Hematopoietic multipotent progenitor cell treated with erythropoietin and hydrocortisone succinate and interleukin-3 and kit ligand, for 4 days (in vitro differentiated cells): ENCODE measurements at regions not wholly inside any gene's neighbourhood (a gene's known extent, or its start where the extent isn't known, plus 50 kb on each side); places are given as distances from the start of the nearest gene placed in this dataset.

Experiments
- DNase-seq: peaks from one replicate; pipeline ENCODE4 v3.0.0-alpha.2; 2015

DNA sequence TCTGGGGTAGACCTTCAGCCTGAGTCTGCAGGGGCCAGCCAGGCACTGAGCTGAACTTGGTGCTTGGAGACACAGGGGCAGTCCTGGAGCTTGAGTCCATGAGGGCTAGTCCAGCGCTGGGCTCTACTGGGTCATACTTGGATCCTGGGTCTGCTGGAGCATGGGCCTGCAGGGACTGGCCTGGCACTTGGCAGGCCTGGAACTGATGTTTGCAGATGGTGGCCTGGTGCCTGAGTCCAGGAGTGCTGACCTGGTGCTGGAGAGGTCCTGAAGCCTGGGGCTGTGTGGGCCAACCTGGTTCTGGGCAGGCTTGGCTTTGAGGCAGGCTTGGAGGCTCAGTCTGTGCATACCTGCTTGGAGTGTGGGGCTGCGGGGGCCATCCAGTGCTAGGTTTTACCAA is 143.4 kb upstream of the DSCAM start:
- no peak for DNase-seq

- no peak for DNase-seq
These were observed 150.9 kb upstream of the DSCAM start for GRCh38 chr21:40997831-40998230.

DNA sequence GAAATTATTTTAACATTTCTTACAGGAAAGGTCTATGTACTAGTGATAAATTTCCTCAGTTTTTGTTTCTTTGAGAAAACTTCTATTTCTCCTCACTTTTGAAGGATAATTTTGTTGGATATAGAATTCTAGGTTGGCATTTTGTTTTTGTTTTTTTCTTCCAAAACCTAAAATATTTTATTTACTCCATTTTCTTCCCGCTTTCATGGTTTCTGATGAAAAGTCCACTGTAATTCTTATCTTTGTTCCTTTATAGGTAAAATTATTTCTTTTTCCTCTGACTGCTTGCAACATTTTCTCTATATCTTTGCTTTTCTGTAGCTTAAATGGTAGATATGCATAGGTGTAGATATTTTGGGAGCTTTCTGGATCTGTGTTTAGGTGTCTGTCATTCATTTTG is 153.9 kb upstream of the DSCAM start:
- no peak for DNase-seq

GRCh38 chr21:41006636-41007035 is 159.7 kb upstream of the DSCAM start:
- no peak for DNase-seq

DNA sequence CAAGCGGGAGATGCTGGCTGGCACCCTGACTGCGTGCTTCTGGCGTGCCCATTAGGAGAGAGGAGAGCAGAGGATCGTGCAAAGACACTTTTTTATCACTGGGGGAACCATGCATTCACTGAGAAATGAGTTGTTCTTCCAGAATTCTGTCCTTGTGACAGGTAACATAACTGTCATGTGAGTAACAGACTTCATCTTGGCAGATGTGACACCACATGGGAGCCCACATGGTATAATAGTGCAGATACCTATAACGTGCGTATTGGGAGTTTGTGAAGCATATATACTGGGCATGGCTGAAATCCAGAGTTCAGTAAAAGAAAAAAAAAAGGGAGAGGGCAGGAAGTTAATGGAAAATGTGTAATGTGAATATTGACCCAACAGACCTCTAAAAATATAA is 159.6 kb upstream of the BACE2 start:
- no peak for DNase-seq

DNA sequence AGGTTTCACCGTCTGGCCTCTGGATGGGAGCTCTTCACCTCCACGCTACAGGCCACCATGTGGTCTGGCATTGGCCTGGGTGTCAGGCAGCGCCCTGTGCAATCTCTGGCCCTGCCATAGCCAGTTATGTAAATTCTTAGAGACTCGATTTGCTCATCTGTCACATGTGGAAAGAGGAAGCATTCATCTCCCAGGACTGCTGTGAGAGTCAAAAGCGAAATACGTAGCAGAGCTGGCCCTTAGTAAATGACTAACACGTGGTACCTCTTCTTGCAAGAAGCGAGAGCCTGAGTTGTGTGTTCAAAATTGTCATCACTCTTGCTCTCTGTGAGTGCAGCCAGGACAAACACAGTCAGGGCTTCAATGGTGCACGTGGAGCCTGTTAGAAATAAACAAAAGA is 159.0 kb upstream of the BACE2 start:
- DNase-seq: no peak

DNA sequence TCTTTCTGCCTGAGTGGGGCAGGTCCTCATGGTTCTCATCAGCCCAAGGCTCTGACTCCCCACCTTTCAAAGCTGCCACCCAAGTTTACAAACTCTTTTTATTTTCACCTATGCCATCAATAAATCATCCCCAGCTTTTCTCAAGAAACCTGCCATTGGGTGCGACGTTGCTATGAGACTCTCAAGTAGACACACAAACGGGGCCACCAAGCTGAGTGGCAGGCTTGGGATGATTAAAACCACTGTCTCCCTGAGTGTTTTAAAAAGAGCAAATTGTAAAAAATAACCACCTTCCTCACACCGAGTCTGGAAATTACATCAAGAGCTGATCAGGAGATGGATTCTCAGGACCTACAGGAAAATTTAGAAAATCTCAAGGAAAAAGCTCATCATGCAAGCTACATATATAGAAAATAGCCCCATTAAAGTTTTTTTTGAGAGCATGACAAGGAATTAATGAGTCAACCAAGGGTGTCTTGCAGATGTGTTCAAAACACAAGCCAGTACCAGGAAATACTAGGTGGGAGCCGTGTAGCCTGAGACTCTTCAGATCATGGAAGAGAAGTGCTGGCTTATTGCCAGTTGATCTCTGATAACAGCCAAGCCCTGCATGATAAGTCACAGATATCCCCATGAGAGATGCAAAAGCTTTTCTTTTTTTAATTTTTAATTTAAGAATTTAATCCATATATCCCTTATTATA is 158.4 kb upstream of the BACE2 start:
- DNase-seq: no peak

DNA sequence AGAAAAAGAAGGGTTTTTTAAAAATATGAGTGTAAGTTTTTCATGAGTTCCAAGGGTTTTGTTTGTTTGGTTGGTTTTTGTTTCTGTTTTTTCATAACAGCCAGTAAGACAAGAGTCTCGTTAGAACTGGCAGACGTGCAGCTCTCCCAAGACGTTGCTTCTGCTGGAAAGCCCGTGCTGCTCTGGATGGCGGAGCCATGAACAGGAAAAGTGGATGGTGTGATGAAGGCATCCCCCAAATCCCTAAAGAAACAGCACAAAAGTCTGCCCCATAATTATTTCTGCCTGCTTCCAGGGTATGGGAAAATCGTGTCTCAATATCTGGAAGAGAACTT is 157.9 kb upstream of the BACE2 start:
- no peak for DNase-seq

- no peak for DNase-seq
These were observed 156.7 kb upstream of the BACE2 start for GRCh38 chr21:41011098-41011731.

DNA sequence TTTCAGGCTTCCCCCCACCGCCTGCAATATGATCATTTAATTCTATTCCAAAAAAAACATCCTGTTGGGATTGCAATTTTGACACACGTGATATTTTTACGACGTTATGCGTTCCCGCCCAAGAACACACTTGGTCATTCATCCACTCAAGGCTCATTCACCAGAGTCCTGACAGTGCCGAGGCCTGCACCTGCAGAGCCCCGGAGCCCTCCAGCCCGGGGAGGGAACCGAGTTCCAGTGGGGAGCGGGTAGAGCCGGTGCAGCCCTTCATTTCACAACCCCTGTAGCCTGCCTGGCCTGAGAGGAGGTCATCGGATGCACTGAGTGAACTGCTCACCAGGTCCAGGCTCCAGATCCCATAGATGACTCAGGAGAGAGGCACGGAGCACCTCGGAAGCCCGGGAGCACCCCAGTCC is 156.0 kb upstream of the BACE2 start:
- DNase-seq: no peak

- DNase-seq: no peak
These were observed 155.5 kb upstream of the BACE2 start for GRCh38 chr21:41012425-41012824.

DNA sequence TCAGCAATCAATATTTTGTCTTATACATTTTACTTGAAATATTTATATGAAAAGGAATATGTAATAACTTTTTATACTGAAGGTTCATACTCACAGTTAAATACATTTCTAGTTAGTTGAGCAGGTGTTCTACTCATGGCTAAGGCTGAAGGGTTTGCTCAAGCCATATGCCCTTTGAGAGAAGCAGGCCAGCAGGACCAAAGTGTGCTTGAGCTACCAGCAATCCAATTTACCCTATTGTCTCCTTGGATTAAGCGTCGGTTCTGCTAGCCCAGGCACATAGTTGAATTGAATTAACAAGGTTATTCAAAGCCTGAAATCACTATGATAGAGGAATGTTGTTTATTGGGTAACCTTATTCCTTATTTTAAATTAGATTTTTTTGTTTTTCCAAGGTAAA is 151.5 kb upstream of the BACE2 start:
- DNase-seq: no peak

- no peak for DNase-seq
These were observed 149.5 kb upstream of the BACE2 start for GRCh38 chr21:41018431-41018830.

- no peak for DNase-seq
These were observed 144.0 kb upstream of the BACE2 start for GRCh38 chr21:41023936-41024335.

- DNase-seq: no peak
These were observed 143.6 kb upstream of the BACE2 start for GRCh38 chr21:41024341-41024740.

DNA sequence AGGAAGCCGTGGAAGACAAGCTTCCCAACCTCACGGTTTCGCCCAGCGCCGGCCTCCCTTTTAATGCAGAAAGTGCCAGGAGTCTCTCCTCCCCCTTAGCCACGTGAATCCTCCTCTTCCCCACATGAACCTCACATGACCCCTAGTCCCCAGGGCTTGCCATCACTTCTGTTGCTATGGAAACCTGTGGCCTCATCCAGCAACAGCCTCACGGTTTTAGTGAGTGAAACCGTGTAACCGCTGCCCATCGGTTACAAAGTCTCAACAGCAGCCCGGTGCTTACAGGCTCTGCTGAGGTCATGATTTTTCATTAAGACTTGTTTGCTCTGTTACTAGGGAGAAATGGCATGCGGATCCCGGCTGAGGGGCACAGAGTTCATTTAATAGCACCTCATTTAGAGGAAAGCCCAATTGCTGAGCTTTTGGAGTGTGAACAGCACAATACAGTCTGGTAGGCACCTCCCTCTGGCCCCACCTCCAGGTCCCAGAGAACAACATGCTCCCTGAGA is 143.2 kb upstream of the BACE2 start:
- DNase-seq: no peak

GRCh38 chr21:41029571-41029970 is 138.4 kb upstream of the BACE2 start:
- DNase-seq: no peak

DNA sequence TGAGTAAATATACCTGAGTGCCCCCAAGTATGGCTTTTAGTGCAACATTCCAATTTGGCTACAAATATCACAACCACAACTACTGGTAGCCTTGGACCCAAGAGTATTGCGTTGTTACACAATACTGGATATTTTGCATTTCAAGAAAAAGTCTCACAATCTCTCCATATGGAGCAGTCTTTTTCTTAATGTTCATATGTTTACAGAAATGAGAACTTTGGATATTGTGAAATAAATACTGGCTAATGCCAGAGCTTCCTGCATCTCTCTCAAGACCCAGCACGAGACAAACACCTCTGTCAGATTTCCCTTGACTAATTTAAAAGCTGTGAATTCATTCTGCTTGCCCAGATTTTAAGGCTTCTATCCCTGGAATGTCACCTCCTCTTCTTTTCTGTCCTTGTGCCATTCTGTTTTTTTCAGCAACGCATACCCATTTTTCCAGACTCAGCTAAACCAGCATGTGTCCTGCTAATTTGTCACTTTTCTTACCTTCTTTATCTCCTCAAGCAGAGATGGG is 136.2 kb upstream of the BACE2 start:
- DNase-seq: no peak

DNA sequence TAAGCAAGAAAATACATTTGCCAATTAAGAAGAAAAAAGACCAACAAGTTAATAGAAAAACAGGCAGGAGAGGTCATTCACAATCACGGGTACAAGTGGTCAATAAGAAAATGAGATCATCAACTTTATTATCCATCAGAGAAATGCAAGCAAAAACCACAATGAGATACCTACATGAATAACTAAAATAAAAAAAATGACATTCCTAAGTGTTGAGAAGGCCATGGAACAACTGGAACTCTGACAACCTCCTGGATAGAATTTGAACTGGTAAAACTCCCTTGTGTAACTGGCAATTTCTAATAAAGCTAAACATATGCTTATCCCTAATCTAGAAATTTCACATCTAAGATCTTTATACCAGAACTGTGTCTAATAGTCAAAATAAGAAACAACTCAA is 135.4 kb upstream of the BACE2 start:
- no peak for DNase-seq

- no peak for DNase-seq
These were observed 130.7 kb upstream of the BACE2 start for GRCh38 chr21:41037212-41037611.

DNA sequence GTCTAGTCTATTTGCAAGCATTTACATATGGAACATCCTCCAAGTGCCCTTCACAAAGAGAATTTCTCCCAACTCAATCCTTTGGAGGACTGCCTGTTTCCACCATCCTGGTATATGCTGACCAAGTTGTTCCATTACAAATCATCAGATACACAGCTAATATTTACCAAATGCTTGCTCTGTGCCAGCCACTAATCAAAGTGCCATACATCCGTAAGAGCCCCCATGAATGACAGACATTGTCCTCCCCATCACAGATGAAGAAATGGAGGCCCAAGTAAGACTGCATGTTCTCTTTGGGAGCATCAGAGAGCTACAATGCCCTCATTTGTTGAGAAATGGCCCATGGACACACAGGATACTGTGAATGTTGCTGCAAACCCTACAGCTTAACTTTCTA is 130.0 kb upstream of the BACE2 start:
- DNase-seq: no peak

DNA sequence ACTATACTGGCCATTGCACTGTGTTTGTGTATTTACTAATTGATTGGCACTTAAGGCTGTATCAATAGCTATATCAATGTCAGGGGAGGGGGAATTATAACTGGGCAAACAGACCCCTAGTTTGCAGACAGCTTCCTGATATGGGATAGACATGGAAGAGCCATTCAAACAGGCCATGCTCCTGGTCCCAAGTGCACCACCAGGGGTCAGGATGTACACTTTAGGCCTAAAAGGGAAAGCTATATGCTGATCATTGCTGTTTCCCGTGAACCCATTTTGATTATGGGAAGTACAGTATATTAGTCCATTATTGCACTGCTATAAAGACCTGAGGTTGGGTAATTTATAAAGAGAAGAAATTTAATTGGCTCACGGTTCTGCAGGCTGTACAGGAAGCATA is 124.9 kb upstream of the BACE2 start:
- peak; percentile 37 for DNase-seq

GRCh38 chr21:41045534-41046268 is 122.3 kb upstream of the BACE2 start:
- peak; percentile 35 for DNase-seq

GRCh38 chr21:41048145-41048544 is 119.8 kb upstream of the BACE2 start:
- DNase-seq: no peak
